ENCODE measurements at regions not wholly inside any gene's neighbourhood (a gene's known extent, or its start where the extent isn't known, plus 50 kb on each side); places are given as distances from the start of the nearest gene placed in this dataset.
A peak's percentile ranks its signal among the peaks of the same experiment; 100 is the strongest.

DNA sequence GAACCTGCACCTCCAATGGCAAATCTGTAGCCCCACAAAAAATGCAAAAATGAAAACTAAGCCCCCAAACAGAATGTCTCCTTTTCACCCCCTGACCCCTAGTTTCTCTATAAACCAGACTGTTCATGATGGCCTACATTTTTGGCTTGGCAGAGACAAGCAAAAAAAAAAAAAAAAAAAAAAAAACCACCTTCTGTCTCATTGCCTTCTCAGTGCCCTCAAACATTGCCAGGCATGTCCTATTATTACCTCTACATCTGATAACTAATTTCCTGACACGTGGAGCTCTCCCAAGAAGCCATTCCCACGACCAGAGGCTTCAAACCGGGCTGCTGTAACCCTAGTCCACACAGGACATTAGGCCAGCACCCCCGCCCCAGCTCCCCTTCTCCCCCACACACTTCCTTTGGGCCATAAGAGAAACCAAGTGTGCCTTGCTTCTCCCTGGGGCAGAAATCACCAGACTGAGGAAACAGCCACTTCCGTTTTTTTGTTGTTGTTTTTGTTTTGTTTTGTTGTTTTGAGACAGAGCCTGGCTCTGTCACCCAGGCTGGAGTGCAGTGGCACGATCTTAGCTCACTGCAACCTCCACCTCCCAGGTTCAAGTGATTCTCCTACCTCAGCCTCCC is 65.4 kb downstream of the GPR6 start:
- Histone ChIP-seq H3K79me2 (ENCODE audit: insufficient read depth) (no peaks in the 10 kb centered on the region), H3K36me3 (ENCODE audit: low read depth) (no peaks in the 10 kb centered on the region), H3K27me3 (replicated peaks; ENCODE audit: insufficient read depth) (no peaks in the 10 kb centered on the region), H3K4me1 (ENCODE audit: insufficient read depth) (no peaks in the 10 kb centered on the region), H3K4me3 (no peak overlapping the region), H3K27ac (no peak overlapping the region), H3K9me2 (ENCODE audit: insufficient read depth) (no peaks in the 10 kb centered on the region), H3F3A (ENCODE audit: insufficient read depth) (no peaks in the 10 kb centered on the region), H4K20me1 (ENCODE audit: insufficient read depth) (no peaks in the 10 kb centered on the region), H2AFZ (no peak overlapping the region), H3K9me3 (ENCODE audit: low read depth) (no peaks in the 10 kb centered on the region), H3K4me2 (ENCODE audit: unreplicated experiment) (no peak overlapping the region), H3K9ac (no peak overlapping the region)
- DNase-seq = no peak
- WGBS, 2 experiments (ENCODE audit: low coverage in 1 of 2, low lambda C conversion rate in 2 of 2, missing lambda C conversion rate in 2 of 2) = 62 to 65% methylated on average over 6 of the region's 6 CpGs
- TF ChIP-seq EZH2 (IDR thresholded peaks at IDR 0.05; ENCODE audit: insufficient read depth, poor library complexity, severe bottlenecking) (no peak), EZH2phosphoT487 (IDR thresholded peaks at IDR 0.05; ENCODE audit: insufficient read depth, low read depth) (no peak)
- in situ Hi-C loops (cut with MboI) = no loop called here

DNA sequence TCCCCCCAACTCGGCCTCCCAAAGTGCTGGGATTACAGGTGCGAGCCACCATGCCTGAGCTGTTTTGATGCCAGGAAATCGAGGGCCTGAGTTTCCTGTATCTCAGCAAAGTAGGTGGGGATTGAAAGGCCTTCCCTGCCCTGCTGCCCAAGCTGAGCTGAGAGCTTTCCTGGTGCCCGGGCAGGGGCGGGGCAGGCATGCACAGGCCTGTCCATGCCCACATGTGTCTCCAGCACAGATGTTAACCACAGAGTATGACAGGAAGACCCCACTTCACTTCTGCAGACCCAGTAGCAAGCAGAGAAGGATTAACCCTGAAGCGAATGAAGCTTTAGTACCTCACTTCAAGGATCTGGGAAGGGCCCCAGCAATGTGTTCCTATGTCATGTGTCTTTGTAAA is 66.0 kb downstream of the GPR6 start:
- no peak for TF ChIP-seq EZH2phosphoT487 (IDR thresholded peaks at IDR 0.05; ENCODE audit: insufficient read depth, low read depth)
- TF ChIP-seq EZH2 (IDR thresholded peaks at IDR 0.05; ENCODE audit: insufficient read depth, poor library complexity, severe bottlenecking) = no peak
- H4K20me1 ChIP-seq (ENCODE audit: insufficient read depth) = no peaks in the 10 kb centered on the region
- no peaks in the 10 kb centered on the region for H3K79me2 ChIP-seq (ENCODE audit: insufficient read depth)
- no peak overlapping the region for H3K4me2 ChIP-seq (ENCODE audit: unreplicated experiment)
- no peak for DNase-seq
- no peak overlapping the region for H2AFZ ChIP-seq
- peaks cover 4% of the 10 kb centered on the region; the same call in 1 of the 2 replicates for H3K27me3 ChIP-seq (replicated peaks; ENCODE audit: insufficient read depth)
- no peaks in the 10 kb centered on the region for H3K36me3 ChIP-seq (ENCODE audit: low read depth)
- H3K4me3 ChIP-seq = no peak overlapping the region
- no peaks in the 10 kb centered on the region for H3F3A ChIP-seq (ENCODE audit: insufficient read depth)
- no peak overlapping the region for H3K27ac ChIP-seq
- H3K9me2 ChIP-seq (ENCODE audit: insufficient read depth) = no peaks in the 10 kb centered on the region
- no peaks in the 10 kb centered on the region for H3K9me3 ChIP-seq (ENCODE audit: low read depth)
- no peak overlapping the region for H3K9ac ChIP-seq
- in situ Hi-C loops (cut with MboI) = no loop called here
- H3K4me1 ChIP-seq (ENCODE audit: insufficient read depth) = no peaks in the 10 kb centered on the region
- WGBS, 2 experiments (ENCODE audit: low coverage in 1 of 2, low lambda C conversion rate in 2 of 2, missing lambda C conversion rate in 2 of 2) = 60 to 69% methylated on average over 6 of the region's 6 CpGs

DNA sequence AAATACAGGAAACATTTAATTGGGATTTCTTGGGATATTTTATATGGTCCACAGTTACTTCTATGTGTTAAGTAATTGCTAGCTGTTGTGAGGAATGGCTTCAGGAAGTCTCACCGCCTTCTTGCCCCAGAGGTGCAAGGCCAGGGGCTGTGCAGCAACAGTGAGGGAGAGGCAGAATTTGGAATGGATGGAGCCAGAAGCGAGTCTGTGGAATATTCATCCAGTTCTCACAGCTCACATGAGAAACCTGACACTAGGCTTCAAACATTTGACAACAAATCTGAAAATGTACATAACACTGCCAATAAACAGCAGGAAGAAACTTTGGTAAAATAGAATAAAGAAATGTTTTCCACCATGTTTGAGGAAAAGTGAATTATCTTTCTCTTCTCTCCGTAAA is 66.5 kb downstream of the GPR6 start:
- Histone ChIP-seq H3K9ac (no peak overlapping the region), H4K20me1 (ENCODE audit: insufficient read depth) (no peaks in the 10 kb centered on the region), H3K4me1 (ENCODE audit: insufficient read depth) (no peaks in the 10 kb centered on the region), H3K36me3 (ENCODE audit: low read depth) (no peaks in the 10 kb centered on the region), H3K27ac (no peak overlapping the region), H3K9me2 (ENCODE audit: insufficient read depth) (no peaks in the 10 kb centered on the region), H3F3A (ENCODE audit: insufficient read depth) (no peaks in the 10 kb centered on the region), H3K4me2 (ENCODE audit: unreplicated experiment) (no peak overlapping the region), H3K79me2 (ENCODE audit: insufficient read depth) (no peaks in the 10 kb centered on the region), H3K27me3 (replicated peaks; ENCODE audit: insufficient read depth) (peaks cover 7% of the 10 kb centered on the region; the same call in 1 of the 2 replicates), H2AFZ (no peak overlapping the region), H3K4me3 (no peak overlapping the region), H3K9me3 (ENCODE audit: low read depth) (no peaks in the 10 kb centered on the region)
- DNase-seq = no peak
- TF ChIP-seq EZH2 (IDR thresholded peaks at IDR 0.05; ENCODE audit: insufficient read depth, poor library complexity, severe bottlenecking) = no peak
- TF ChIP-seq EZH2phosphoT487 (IDR thresholded peaks at IDR 0.05; ENCODE audit: insufficient read depth, low read depth) = no peak
- in situ Hi-C loops (cut with MboI) = no loop called here
- 84 to 86% methylated on average over 3 of the region's 3 CpGs for WGBS, 2 experiments (ENCODE audit: low coverage in 1 of 2, low lambda C conversion rate in 2 of 2, missing lambda C conversion rate in 2 of 2)

DNA sequence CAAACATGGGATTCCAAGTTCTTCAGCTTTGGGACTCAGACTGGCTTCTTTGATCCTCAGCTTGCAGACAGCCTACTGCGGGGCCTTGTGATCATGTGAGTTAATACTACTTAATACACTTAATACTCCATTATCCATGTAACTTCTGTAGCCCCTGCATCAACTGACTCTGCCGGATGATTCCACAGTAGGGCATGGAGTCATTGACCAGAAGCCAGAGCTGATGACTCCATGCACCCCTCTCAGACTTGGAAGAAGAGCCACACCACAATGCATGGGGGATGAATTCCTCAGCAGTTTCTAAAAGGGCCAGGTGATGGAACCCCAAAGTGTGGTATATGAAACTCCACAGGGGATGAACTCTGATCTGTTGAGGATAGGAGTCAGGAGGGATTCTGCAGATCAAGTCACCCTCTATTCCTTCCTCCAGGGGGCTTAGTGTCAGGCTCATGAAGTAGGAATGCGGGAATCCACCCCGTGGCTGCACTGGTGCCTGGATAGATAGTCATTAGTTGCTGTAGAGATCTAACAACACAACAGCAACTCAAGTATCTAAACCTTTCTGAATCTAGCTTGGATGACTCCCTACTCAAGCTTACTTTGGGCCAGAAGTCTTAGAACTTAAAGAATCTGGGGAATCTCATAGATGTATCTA is 70.2 kb downstream of the GPR6 start:
- TF ChIP-seq EZH2phosphoT487 (IDR thresholded peaks at IDR 0.05; ENCODE audit: insufficient read depth, low read depth) = no peak
- no peak for TF ChIP-seq EZH2 (IDR thresholded peaks at IDR 0.05; ENCODE audit: insufficient read depth, poor library complexity, severe bottlenecking)
- in situ Hi-C loops (cut with MboI) = no loop called here
- 31 to 33% methylated on average over 4 of the region's 4 CpGs for WGBS, 2 experiments (ENCODE audit: low coverage in 1 of 2, low lambda C conversion rate in 2 of 2, missing lambda C conversion rate in 2 of 2)

More for the DNA sequence above, 70.2 kb downstream of the GPR6 start:
- Histone ChIP-seq H3K79me2 (ENCODE audit: insufficient read depth) (no peaks in the 10 kb centered on the region), H3F3A (ENCODE audit: insufficient read depth) (no peaks in the 10 kb centered on the region), H3K4me1 (ENCODE audit: insufficient read depth) (no peaks in the 10 kb centered on the region), H3K4me3 (no peak overlapping the region), H3K36me3 (ENCODE audit: low read depth) (no peaks in the 10 kb centered on the region), H3K9me3 (ENCODE audit: low read depth) (no peaks in the 10 kb centered on the region), H2AFZ (no peak overlapping the region), H3K27ac (no peak overlapping the region), H3K9me2 (ENCODE audit: insufficient read depth) (no peaks in the 10 kb centered on the region), H4K20me1 (ENCODE audit: insufficient read depth) (no peaks in the 10 kb centered on the region), H3K9ac (no peak overlapping the region), H3K4me2 (ENCODE audit: unreplicated experiment) (no peak overlapping the region), H3K27me3 (replicated peaks; ENCODE audit: insufficient read depth) (peaks cover 7% of the 10 kb centered on the region; the same call in 1 of the 2 replicates)
- DNase-seq = peak; percentile 52
